Inferior parietal cortex (tissue), 1 donor: ENCODE measurements at regions not wholly inside any gene's neighbourhood (a gene's known extent, or its start where the extent isn't known, plus 50 kb on each side); places are given as distances from the start of the nearest gene placed in this dataset.

Experiments
- DNase-seq: peaks from one replicate; pipeline ENCODE4 v3.0.0-alpha.2; 2016; ENCODE audit errors: extremely low spot score

DNA sequence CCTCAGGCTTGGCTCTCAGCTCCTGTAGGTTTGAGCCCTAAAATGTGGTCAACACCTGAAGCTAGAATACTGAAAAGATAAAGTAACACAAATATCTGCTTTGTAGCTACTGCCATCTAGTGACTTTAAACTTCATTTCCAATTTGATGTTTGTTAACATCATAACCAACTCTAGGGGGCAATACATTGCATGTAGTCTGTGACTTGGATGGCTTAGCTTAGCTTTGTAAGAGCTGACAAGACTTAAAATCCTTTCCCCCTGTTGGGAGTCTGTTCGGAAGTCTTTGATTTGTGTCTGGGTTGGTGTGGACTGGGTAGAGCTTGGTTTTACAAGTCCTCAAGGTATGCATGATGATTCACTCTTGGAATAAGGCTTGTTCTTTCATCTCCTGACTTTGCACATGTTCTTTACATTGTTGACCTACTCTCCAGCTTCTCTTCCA, 51.7 kb downstream of the SCN11A start:
- DNase-seq: peak; percentile 71

DNA sequence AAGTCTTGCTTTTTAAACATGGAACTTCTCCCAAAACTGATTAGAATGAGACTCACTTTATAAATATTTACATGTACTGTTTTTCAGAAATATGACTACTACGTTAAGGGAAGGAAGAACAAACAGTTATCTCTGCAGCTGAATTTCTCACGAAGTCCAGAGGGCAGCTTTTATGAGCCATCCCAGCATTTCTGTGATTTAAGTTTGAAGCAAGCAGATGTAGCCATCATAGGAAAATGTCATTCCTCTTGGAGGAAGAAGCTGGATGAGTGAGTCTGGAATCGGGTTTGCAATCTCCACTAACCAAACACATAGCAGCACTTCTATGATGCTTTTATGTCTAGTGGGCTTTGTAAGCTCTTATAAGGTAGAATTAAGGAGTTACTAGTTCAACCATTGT, 53.7 kb downstream of the SCN11A start:
- no peak for DNase-seq

DNA sequence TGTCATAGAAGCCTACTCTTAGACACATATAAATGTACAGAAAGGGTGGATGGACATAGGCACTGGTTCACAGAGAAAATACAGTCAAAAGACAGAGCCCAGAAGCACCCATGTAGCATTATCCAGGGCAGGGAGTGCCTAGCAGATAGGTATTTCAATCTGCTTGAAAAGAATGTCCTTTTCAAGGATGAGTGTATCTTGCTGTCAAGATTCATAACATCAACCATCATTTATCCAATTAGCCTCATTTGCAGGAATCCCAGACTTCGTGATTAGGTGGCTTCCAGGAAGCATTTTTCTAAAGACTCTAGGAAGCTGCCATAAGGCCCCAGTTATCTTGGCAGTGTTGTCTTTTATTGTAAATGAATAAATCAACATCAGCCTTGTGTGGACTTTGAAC, 55.6 kb downstream of the SCN11A start:
- DNase-seq: no peak

DNA sequence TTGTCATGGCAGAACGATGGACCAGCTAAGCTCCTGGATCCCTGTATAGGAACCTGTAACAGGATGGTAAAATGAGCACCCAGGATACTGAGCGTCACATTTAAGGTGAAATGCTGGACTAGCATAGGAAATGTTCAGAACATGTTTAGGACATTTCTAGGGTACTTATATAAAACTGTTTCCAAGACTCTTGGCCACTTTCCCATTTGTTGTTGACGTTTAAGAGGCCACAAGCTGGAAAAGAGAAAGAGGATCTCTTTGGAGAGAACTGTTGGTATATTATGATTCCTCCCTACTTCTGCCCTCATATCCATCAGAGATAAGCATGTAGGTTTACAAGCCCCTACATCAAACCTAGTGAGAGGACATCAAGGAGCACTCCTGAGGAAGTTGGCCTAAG, 57.5 kb downstream of the SCN11A start:
- DNase-seq: no peak

DNA sequence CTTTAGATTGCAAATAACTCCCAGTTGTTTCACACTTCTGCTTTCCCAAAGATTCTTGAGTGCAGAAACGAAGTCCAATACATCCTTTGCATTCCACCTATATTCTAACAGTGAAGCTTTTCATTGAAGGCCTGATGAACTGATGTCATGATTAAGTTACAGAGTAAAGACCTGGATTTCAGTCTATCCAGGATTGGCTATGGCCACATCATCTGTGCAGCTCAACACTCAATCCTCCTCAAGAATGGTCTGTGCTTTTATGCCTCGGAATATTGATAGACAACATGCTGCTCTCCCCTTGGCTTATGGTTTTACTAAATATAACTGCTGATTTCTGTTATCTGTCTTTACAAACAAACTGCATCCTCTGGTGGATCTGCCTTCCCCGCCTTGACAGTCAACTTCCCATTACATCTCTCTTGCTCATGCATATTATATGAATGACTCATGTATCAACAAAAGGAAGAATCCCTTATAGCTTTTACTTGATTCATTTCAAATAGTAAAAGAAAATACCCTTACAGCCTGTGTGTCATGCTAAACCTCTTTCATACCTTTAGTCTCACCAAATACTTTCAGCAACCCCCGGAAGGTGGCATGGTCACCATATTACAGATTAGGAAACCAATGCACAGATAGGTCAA, 59.5 kb downstream of the SCN11A start:
- DNase-seq: no peak

DNA sequence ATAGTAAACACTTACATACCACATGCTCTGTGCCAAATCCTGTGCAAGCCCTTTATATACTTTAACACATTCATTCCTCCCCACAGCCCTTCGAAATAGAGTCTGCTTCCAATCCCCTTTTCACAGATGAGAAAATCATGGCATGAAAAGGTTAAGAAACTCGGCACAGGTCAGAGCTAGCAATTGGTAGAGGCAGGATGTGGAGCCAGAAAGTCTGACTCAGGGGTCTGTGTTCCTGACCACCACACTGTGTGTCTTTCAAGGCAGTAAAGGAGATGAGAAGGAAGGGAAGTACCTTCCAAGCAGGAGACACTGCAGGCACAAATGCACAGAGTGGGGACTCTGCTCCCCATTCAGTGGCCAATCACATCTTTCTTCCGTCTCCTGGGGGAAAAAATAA, 61.1 kb downstream of the SCN11A start:
- no peak for DNase-seq

DNA sequence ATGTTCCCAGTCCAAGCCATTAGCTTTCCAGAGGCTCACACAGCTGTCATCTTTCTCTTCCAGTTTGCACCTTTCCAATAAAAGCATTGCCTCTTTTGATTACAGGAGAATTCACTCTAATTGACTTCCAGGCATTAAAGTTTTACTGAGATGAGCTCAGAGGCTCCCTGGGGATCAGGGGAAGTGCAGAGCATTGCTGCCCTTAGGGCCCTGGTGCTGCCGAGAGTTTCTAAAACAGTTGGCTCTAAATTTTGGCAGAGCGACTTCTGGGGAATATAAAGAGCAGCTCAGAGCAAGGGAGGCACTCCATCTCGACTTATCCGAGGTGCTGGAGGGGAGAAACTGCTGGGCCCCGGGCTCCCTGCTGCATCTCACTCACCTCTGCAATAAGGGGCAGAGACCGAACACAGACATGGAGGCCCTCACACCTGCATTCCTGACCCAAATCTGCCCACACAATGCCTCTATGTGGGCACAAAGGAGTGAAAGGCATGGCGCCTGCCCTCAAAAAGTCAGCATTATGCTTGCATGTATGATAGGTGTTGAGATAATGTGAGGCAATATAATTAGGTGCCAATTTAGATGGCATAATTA, 61.7 kb downstream of the SCN11A start:
- DNase-seq: no peak

DNA sequence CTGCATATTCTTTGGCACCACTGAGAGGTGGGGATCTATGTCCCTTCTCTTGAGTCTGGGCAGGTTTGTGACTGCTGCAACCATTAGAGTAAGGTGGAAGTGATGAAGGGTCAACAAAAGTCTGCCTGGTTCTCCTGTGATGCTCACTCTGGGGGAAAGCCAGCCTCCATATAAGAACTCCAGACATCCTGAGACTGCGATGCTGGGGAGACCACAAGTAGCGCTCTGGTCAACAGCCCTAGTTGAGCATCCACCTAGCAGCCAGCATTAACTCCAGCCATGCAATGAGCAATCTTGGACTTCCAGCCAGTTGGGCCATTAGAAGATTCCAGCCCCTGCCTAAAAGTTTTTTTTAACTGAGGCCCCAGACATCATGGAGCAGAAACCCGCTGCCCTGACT, 62.8 kb downstream of the SCN11A start:
- DNase-seq: no peak

DNA sequence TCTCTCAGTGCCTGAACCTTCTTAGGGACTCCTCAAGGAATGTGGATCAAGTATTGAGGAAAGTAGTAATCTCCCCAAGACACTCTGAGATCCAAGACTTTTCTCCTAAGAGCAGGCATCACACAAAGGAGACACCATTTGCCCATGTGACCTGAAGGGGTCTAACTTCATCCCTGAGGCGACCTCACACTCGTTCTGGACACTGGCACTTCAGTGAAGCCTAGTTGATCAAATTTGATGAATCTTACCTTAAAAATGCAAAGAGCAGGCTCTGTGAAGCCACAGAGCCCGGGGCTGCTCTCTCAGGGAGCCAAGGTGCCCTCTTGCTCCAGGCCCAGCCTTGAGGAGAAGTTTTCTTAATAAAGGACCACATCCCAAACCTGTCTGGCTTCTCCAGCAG, 64.3 kb downstream of the SCN11A start:
- DNase-seq: no peak

DNA sequence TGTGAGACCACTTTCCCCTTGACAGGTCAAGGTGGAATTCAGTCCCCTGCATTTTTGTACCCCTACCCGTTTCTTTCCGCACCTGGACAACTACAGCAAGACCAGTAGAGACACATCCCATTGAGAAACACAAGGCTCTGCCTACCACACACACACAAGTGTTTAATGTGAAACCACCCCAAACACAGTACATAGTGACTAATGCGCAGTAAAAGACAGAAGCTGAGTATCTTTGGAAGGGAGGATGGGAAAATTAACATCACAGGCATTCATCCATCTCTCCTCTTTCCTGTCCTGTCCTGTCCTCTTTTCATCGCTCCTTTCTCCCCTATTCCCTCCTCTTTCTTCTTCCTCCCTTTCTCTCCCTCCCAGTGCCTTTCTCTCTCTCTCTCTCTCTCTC, 64.8 kb downstream of the SCN11A start:
- no peak for DNase-seq

DNA sequence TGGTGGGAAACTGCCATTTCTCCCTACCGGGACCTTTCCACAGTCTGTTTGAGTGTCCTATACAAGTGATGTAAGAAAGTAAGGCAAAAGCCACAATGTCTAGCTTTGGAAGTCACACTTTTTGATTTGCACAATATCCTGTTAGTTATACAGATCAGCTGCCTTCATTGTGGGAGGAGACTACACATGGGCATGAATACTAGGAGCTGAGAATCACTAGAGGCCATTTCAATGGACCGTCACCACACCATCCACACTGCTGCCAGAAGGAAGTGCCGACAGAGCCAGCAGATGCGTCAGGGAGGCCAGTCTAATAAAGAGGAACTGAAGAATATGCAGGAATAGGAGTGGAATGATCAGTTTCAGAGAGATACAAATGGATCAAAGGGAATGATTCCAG, 65.8 kb downstream of the SCN11A start:
- no peak for DNase-seq

DNA sequence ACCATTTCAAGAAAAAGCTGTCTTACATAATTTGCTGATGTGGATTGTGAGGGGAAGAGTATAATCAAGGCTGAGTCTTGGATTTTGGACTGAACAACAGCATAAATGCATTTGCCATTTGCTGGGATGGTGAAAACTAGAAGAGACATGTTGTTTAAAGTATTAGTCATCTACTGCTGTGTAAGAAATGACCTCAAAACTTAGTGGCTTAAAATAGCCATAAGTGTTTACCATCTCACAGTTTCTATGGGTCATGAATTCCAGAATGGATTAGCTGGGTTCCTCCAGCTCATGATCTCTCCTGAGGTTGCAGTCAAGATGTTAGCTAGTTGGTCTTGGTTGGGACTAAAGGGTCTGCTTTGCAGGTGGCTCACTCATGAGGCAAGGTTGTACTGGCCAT, 66.2 kb downstream of the SCN11A start:
- no peak for DNase-seq

DNA sequence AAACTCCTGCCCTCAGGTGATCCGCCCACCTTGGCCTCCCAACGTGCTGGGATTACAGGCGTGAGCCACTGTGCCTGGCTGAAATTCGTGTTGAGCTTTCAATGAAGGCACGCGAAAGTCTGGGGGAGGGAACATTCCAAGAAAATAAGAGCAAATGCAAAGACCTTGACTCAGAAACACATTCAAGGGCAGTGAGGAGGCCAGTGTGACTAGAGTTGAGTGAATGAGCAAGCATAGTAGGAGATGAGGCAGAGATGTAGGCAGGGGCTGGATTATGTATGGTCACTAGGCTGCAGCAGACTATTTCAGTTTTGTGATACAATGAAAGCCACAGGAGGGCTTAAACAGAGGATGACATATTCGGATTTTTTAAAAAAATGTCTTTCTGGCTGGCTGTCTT, 67.0 kb downstream of the SCN11A start:
- DNase-seq: no peak

DNA sequence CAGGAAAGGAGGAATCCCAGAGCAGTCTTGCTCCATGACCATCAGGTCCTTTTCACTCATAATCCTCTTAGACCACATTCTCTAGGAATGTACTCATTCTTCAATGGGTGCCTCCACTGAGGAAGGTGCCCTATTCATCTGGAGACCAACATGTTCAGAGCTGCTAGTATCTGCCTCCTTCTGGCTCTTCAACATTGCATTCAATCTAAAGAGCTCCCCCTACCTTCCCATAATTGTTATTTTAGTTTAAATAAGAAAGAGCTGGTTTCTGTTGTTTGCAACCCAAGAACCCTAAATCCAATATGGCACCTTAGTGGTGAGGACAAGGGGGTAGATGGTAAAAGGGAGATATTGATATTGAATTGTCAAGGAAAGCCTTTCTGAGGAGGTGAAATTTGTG, 67.6 kb downstream of the SCN11A start:
- no peak for DNase-seq

DNA sequence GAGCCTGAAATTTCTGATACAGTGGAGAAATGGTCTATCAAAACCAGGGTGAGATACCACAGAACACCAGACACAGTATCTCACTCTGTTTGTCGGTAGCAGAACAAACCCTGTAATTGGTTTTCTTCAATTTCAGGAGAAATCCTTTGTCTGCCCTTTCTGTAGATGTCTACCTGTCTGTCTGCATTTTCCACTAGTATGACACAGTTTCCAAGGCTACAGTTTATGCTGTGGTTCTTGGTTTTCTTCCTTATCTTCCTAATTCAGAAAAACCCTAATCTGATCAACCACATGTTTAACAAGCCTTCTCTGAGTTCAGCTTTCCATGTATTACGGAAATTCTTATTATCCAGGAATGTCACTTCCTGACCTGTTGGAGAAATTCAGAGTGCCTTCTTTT, 70.8 kb downstream of the SCN11A start:
- DNase-seq: no peak

DNA sequence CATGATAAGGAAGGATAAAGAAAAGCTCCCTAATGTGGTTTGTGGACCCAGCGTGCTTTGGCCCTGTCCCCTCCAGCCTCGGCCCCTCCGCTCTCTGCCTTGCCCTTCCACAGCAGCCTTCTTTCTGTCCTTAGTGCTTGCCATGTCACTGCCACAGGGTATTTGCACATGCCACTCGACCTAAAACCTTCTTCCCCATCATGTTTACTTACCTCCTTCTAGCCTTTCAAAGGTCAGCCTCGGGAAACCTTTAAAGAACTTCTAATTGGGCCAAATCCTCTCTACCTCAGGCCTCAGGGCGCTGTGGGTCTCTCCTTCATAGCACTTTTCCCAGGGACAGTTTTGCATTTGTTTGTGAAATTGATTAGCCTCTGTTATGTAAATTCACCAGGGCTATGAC, 73.0 kb downstream of the SCN11A start:
- DNase-seq: no peak

DNA sequence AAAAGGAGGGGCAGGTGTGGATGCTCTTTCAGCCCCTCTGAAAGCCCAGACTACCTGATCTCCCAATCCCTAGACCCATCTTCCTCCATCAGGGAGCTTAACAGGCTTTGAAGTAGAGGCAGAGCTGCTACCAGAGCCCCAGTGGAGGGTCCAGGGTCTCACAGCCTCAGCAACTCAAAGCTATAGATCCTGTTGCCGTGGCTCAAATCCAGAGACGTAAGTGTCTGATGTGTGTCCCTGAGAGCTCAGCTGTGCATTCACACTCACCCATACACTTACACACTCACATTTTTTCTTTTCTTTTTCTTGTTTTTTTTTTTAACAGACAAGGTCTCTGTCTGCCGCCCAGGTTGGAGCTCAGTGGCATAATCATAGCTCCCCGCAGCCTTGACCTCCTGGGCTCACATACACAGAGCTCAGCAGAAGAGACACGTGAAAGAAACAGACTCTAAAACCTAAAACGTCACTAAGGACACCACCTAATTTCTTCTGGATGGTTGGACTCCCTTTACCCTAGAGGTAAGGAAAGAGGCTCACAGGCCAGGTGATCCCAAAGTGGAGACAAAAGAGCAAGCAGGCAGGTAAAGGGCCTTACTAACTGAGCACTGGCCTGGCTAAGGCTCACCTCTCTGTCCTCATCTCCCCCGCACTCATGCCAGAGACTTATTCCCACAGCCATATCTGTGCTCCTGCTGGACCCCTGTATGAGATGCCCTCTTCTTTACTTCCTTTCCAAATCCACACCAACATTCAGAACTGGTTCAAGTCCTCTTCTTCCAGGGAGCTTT, 80.7 kb downstream of the SCN11A start:
- no peak for DNase-seq

DNA sequence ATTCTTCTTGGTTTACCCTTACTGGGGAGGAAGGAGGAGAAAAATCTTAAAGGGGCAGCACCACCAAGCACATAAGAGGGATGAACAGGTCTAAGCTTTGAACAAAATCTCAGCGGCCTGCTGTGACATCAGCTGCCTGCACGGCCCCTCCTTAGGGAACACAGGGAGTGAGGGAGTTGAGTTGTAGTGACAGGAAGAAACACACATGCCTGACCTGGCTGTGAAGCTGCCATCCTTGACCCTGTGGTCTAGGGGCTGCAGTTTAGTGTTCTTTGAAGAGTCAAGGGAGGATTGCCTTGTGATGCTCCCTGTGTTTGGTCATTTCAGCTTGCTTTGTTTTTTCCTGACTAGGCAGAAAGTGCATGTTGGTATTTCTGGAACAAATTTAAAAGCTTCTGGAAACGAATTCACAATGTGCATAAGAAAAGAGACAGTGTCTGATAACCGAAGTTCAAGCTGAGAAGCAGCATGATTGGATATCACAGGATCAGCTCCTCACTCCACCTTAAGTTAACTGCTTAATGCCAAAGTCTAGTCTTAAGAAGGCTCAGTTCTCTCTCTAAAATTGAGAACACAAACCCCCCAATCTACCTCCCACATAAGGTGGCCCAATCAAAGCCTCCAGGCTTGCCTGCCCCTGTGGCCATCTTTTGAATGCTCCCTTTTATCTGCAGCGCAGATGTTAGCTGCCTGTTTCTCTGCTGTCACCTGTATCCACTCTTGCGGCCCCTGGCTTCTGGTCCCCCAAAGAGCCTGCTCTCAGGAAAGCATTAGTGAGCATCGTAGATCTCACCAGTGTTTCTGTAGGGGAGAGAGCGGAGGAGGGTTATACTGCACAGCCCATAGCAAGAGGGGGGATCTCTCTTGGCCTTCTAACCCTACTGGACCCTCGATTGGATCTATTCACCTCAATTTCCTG, 82.2 kb downstream of the SCN11A start:
- DNase-seq: no peak

DNA sequence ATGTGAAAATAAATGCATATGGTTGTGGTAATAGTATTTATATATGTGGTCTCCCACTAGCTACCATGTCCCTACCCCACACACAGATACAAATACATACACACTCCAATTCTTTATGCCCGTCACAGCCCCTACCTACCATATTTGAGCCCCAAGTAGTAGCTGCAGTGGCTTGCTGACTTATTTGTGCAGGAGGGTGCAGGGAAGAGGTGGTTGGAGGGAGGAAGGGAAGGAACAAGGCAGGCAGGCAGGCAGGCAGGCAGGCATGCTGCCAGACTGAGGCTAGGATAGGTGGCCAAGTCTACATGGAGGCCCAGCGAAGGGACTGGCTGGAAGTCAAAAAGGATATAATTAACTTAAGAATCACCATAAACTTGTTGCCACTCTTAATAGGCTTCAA, 82.9 kb downstream of the SCN11A start:
- no peak for DNase-seq

DNA sequence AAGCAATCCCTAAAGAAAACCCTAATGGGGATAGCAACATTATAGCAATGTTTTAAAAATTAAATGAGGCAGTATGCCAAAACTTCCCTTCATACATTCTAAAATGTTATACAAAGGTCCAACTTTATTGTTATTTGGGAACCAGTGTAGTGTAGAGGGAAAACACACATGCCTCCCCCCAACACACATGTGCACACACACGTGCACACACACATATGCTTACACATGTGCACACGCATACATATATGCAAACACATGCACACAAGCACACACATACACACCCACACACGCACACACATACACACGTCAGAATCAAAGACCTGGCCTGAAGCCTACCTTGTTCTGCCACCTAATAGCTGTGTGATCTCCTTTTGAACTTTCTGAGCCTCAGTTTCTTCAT, 83.3 kb downstream of the SCN11A start:
- no peak for DNase-seq

DNA sequence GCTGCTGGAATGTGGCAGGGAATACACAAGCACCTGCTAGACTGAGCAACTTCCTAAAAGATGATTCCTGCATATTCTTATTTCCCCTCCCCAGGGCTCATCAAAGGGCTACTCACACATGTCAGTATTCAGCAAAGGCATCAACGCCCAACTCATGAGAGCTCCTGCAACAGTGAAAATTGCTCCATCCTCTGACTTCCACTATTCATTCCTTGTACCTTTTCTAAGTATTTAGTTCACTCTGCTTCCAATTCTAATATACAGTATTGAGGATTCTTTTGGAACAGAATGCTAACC, 84.1 kb downstream of the SCN11A start:
- no peak for DNase-seq
